ENCODE measurements at regions not wholly inside any gene's neighbourhood (a gene's known extent, or its start where the extent isn't known, plus 50 kb on each side); places are given as distances from the start of the nearest gene placed in this dataset.

DNA sequence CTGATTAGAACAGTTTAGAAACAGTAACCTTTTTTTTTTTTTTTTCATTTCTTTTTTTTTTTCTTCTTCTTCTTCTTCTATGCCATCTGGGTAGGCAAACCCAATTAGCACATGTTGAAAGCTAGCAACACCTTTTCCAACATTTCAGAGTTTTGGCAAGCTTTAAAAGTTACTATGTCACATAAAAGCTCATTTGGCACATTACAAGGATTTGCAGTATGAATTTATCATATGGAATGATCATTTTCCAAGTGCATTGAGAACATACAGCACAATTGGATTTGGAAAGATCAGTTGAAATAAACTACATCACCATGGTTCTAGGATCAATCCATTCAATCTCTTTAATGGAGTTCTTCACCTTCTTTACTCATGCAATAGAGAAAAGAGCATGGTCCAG is 847.0 kb downstream of the LRRTM4 start:
- POLR2A ChIA-PET = no interaction called here
- TF ChIP-seq, protein P1, sequence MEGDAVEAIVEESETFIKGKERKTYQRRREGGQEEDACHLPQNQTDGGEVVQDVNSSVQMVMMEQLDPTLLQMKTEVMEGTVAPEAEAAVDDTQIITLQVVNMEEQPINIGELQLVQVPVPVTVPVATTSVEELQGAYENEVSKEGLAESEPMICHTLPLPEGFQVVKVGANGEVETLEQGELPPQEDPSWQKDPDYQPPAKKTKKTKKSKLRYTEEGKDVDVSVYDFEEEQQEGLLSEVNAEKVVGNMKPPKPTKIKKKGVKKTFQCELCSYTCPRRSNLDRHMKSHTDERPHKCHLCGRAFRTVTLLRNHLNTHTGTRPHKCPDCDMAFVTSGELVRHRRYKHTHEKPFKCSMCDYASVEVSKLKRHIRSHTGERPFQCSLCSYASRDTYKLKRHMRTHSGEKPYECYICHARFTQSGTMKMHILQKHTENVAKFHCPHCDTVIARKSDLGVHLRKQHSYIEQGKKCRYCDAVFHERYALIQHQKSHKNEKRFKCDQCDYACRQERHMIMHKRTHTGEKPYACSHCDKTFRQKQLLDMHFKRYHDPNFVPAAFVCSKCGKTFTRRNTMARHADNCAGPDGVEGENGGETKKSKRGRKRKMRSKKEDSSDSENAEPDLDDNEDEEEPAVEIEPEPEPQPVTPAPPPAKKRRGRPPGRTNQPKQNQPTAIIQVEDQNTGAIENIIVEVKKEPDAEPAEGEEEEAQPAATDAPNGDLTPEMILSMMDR (IDR thresholded peaks at IDR 0.05; ENCODE audit: insufficient read depth, low read length, missing control alignments) = no peak
- DNase-seq (ENCODE audit: low read depth, low spot score) = no peak
- H3K4me3 ChIP-seq (ENCODE audit: low read depth, low read length) = no peak overlapping the region
- CTCF ChIA-PET = no interaction called here

DNA sequence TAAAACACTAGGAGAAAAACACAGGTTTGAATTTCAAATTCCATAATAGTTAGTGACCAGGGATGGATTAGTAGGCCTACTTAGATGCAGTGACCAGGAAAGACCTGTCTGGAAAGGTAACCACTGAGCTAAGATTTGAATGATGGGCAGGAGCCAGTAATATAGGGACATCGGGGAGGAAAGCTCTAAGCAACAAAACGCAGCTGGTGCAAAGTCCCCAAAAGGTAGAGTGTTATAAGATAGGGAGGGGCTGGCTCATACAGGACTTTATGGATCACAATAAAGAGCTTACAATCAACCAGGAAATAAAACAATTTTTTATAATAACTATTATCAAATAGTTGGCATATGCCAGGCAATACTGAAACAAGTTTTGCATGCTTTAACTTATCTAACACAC is 849.4 kb downstream of the LRRTM4 start:
- DNase-seq (ENCODE audit: low read depth, low spot score) = no peak
- TF ChIP-seq, protein P1 (IDR thresholded peaks at IDR 0.05; ENCODE audit: insufficient read depth, low read length, missing control alignments) = no peak
- POLR2A ChIA-PET = no interaction called here
- CTCF ChIA-PET = no interaction called here
- no peak overlapping the region for H3K4me3 ChIP-seq (ENCODE audit: low read depth, low read length)

DNA sequence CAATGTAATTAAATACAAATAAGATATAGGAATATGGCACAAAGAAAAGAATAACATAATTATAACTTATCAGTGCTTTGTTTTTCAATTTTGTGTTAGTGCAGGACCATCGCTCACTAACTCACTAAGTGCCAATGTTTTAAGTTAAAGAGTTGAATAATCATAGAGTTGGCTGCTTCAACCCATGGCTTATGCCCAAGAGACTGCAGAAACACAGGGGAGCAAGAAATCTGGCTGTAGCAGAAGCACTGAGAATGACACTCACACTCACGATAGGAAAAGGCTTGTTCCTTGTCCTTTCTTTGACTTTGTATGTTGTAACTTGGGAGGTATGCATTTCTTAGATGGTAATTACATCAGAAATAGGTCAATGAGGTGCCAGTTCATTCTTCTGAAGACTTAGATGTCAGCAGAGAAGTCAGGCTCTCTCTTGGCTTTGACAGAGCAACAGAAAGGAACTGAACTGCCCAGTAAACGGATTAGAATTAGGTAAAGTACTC is 852.2 kb downstream of the LRRTM4 start:
- TF ChIP-seq, protein P1 (IDR thresholded peaks at IDR 0.05; ENCODE audit: insufficient read depth, low read length, missing control alignments) = no peak
- no peak overlapping the region for H3K4me3 ChIP-seq (ENCODE audit: low read depth, low read length)
- ChIA-PET CTCF (no interaction called here), POLR2A (no interaction called here)
- DNase-seq (ENCODE audit: low read depth, low spot score) = no peak

DNA sequence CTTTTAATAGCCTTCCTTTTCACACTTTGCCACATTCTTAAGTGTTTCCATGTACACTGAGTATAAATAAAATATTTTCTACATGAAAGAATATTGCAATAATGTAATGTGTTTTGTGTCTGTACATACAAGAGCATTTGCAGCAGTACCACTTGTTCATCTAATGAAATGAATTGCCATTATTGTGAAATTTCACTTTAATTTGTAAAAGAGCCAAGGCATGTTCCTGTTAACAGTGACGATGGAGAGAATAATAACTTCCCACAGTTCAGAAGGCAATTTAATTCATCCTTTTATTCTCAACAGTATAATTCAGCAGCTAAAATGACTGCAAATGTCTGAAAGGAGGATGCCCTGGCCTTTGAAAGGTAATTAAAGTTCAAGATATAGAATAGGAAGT is 853.9 kb downstream of the LRRTM4 start:
- H3K4me3 ChIP-seq (ENCODE audit: low read depth, low read length) = no peak overlapping the region
- no peak for DNase-seq (ENCODE audit: low read depth, low spot score)
- ChIA-PET POLR2A (no interaction called here), CTCF (no interaction called here)
- TF ChIP-seq, protein P1 (IDR thresholded peaks at IDR 0.05; ENCODE audit: insufficient read depth, low read length, missing control alignments) = no peak

DNA sequence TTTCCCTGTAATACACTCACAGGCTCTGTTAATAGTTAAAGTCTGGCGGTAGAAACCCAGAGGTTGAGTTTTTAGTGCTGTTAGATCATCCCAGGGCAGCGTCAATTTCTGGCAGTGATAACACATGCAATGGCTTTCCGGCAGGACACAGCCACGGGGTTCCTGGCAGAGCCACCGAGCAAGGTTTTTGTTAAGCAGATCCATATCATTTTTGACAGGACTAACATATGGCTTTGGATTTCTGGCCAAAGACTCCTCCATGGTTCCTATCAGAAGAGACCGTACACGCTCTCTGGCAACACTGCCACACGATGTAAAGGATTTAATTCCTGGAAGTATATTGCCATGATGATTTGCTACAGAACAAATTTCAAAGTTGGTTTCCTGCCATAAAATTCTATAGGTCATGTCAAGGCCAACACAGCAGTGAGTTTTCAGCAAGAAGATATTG is 854.3 kb downstream of the LRRTM4 start:
- TF ChIP-seq, protein P1 (IDR thresholded peaks at IDR 0.05; ENCODE audit: insufficient read depth, low read length, missing control alignments) = no peak
- ChIA-PET CTCF (no interaction called here), POLR2A (no interaction called here)
- DNase-seq (ENCODE audit: low read depth, low spot score) = no peak
- H3K4me3 ChIP-seq (ENCODE audit: low read depth, low read length) = no peak overlapping the region

DNA sequence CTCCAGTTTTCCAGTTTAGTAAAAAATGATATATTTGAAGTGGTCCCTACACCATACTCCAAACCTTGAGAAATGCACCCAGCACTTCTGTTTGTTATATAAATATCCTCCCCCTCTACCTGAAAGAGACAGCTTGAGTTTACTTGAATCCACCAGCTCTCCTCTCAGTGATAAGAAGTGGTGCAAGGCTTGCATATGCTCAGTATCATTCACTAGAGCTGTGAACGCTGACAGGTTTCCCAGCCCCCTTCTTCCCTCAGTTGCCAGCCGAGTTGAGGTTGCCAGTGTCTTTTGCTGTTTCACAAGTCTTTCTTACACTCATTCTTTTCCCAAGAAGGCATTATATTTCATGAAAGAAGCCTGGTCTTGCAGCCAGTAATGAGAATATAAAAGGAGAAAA is 880.0 kb downstream of the LRRTM4 start:
- ChIA-PET POLR2A (no interaction called here), CTCF (no interaction called here)
- DNase-seq (ENCODE audit: low read depth, low spot score) = no peak
- H3K4me3 ChIP-seq (ENCODE audit: low read depth, low read length) = no peak overlapping the region
- TF ChIP-seq, protein P1 (IDR thresholded peaks at IDR 0.05; ENCODE audit: insufficient read depth, low read length, missing control alignments) = no peak
